ENCODE measurements at regions not wholly inside any gene's neighbourhood (a gene's known extent, or its start where the extent isn't known, plus 50 kb on each side); places are given as distances from the start of the nearest gene placed in this dataset.
"Not testable (repeated sequence)": the region's sequence is repeated elsewhere in the genome, so short reads cannot be mapped to it uniquely, and the experiment has no call there.

DNA sequence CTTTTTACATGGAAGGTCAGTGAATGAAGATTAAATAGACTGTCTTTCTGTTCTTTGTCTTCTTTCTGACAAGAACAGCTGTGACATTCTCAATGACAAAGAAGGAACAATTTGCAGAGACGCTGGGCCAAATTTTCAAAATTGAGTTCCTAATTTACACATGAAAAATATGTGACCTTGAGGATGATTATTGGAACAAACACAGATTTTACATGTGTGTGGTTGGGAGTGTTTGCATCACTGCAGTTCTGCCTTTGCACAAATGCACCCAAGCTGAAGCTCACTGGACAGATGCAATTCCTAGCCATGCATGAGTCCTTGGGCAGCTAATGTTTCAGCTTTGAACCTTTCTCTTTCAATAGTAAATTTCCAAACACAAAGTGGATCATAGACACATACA, 350.8 kb downstream of the QKI start:
- no peak for DNase-seq (ENCODE audit: low spot score)

DNA sequence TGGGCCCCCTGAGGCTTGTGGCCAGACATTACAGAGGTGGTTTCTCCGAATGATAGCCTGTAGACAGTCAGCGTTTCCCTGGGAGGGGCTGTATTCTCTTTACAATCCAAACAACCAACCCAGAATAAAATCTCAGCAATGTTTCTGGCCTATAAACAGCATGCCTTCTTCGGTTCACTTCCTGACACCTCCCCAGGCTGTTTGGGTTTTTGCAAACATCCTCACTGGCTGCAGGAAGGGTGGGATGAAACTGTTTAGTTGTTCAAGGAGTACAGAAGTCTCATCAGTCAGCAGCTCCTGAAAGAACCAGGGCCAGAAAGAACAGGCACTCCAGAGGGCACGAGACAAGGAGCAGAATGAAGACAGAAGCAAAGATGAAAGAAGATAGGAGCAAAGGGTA, 350.0 kb downstream of the QKI start:
- no peak for DNase-seq (ENCODE audit: low spot score)

DNA sequence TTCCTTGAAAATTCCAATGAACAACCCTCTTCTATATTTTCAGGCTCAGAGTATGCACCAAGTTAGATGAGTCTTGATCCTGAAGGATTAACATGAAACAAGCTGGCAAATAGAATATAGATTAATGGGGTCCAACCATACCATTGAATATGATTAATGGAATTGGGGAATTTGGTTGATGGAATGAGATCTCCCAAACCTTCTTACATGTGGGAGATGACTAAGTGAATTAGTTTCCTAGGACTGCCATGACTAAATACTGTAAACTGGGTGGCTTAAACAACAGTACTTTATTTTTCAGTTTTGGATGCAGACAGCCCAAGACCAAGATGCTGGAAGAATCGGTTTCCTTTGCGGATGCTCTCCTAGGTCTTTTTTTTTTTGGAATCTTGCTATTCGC, 347.0 kb downstream of the QKI start:
- DNase-seq (ENCODE audit: low spot score) = no peak

DNA sequence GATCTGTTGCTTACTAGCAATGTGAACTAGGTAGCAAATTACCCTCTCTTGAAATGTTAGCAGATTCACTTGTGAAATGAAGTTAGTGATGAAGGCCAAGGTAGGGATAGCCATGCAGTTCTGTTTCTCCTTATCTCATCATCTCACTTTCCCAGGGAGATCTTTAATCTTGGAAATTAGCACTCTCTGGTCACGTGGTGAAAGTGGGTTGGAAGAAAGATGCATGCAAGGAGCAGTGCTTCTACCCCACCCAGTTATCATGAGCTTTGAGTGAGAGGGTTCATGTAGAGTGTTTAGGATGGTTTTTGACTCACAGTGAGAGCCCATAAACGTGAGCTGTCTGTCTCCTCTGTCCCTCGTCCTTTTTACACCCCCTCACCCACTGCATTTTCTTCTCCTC, 346.3 kb downstream of the QKI start:
- no peak for DNase-seq (ENCODE audit: low spot score)

DNA sequence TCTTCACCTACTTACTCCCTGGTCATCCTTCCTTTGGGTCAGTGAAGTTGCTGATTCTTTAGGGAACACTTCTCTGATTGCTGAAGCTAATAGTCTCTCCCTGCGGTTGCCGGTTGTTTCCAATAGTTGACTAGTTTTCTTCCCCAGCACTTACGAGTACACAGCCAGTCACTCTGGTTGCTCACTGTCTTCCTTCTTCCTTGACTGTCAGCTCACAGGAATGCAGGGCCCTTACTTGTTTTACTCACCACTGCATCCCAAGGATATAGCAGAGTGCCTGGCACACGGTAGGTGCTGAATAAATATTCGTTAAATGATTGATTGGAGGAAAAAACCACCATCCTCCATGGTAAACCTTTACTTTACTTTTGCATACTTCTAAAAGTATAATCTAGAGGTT, 345.0 kb downstream of the QKI start:
- no peak for DNase-seq (ENCODE audit: low spot score)

GRCh38 chr6:163757520-163757919, 343.0 kb downstream of the QKI start:
- DNase-seq (ENCODE audit: low spot score) = no peak

GRCh38 chr6:163756079-163756478, 341.6 kb downstream of the QKI start:
- peak; percentile 2 for DNase-seq (ENCODE audit: low spot score)

- DNase-seq (ENCODE audit: low spot score) = no peak
These were observed 340.3 kb downstream of the QKI start for GRCh38 chr6:163754866-163755265.

DNA sequence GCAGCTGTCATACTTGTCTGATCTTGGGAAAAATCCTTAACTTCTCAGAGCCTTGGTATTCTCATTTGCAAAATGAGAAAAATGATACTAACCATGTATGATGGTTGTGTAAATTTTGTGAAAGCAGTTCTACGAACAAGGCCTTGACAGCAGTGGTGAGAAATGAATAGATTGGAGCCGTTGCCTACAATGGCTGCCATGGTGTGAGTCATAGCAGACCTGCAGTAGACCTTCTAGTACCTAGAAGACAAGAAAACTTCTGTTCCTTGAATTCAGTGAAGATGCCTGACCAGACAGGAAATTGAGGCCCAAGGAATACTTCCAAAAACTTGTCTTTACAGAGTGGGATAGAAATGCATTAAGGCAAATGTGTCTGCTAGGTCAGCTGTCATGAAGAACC, 338.9 kb downstream of the QKI start:
- peak; percentile 13 for DNase-seq (ENCODE audit: low spot score)

- no peak for DNase-seq (ENCODE audit: low spot score)
These were observed 337.9 kb downstream of the QKI start for GRCh38 chr6:163752446-163752845.

DNA sequence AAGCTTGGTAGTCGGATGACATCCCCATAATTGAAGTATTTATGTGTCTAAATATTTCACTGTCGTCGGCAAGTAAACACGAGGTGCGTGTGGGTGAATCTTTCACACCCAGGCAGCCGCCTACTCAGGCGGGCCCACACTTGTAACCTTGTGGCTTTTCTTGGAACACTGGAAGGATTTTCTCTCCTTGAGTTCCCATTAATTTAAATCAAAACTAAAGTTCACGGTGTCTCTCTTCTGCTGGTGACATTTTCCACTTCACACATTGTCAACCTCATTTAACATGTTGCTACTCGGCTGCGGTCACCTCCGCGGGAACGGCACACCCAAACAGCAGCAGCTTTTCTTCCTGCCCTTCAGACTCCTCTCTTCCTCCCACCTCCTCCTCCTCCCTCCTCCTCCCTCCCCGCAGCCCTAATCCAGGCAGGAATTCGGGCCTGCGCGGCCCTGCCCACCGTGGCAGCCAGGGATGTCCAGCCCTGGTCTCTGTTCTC, 336.6 kb downstream of the QKI start:
- DNase-seq (ENCODE audit: low spot score) = peak; percentile 50

DNA sequence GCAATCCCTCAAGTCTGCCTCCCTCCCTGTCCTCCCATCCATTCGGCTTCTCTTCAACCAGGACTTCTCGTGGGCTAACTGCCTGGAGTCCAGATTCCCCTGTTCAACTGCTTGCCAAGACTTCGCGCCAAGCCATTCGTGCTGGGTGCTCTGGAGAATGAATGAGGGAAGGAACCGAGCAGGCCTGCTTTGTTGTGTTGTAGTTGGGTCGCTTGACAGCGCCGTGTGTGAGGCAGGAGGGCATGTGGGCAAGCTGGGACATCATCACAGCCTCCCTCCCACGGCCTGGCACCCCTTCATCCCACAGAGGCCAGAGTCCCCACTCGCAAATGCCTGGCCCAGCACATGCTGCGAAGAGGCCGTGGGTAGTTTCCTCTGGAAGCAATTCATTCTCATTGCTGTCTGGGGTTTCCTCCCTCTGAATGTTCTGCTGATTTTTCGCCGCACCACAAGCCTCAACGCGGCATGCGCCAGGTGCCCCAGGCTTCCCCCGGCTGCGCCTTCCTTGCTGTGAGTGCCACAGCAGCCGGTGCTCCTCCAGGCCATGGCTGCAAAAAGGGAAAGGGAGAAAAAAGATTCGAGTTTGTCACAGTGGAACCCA, 336.0 kb downstream of the QKI start:
- no peak for DNase-seq (ENCODE audit: low spot score)

GRCh38 chr6:163748886-163749285, 334.4 kb downstream of the QKI start:
- DNase-seq (ENCODE audit: low spot score) = no peak

DNA sequence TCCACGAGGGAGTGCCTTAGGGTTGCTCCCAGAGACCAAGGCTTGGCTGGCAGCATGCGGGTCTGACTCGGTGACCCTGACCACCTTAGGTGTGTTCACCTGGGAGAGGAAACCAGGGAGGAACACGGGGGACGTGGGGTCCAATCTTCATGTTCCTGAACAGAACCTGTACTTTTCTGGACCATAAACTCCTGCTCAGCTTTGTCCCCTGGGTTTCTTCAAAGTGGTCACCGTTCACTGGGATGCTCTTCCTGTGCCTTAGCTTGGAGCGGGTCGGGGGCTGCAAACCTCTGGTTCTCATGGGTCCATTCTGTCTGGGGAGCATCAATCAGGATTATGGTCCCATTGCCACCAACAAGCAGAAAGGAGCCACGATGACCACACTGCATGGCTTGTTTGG, 333.5 kb downstream of the QKI start:
- no peak for DNase-seq (ENCODE audit: low spot score)

DNA sequence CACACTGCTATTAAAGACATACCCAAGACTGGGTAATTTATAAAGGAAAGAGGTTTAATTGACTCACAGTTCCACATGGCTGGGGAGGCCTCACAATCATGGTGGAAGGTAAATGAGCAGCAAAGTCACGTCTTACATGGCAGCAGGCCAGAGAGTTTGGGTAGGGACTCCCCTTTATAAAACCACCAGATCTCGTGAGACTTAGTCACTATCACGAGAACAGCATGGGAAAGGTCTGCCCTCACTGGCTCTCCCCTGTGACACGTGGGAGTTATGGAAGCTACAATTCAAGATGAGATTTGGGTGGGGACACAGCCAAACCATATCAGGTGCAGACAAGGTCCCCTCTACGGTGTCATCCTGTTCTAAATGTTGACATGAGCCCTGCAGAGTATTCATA, 332.5 kb downstream of the QKI start:
- not testable (repeated sequence) for DNase-seq (ENCODE audit: low spot score)

DNA sequence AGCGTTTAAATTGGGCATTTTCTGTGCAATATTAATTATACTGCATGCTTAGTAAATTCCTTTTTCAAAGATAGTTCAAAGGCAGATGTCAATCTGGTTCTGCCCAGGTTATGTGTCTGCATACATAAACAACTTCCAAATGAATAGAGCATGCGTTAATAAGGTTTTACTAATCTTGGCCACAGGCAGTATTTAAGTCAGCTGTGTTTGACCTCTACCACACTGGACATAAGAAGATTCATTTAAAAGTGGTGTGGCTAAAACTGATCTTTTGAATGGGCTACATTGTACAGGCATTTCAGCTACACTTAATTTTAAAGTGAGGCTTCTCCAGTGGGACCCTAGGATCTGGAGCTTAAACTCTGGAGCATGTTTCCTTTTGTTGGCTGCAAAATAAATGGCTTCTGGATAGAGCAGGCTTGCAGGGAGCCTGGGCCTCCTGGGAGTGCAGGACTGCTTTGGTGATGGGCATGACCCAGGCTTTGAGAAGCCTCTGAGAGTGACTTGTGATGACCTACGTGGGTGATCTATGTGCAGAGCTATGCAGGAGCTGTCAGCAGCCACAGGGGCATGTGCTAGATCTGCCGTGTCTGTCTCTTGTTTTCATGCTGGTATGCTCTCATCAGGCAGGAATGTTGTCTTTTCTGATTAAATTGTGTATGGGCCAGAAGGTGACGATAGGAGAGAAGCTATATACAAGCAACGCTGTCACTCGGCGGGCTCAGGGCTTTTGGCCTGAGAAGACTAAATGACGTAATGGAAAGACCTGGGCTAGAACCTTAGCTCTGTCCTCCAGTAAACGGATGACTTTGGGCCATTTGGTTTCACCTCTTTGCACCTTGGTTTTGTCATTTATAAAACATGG, 331.2 kb downstream of the QKI start:
- DNase-seq (ENCODE audit: low spot score) = no peak

DNA sequence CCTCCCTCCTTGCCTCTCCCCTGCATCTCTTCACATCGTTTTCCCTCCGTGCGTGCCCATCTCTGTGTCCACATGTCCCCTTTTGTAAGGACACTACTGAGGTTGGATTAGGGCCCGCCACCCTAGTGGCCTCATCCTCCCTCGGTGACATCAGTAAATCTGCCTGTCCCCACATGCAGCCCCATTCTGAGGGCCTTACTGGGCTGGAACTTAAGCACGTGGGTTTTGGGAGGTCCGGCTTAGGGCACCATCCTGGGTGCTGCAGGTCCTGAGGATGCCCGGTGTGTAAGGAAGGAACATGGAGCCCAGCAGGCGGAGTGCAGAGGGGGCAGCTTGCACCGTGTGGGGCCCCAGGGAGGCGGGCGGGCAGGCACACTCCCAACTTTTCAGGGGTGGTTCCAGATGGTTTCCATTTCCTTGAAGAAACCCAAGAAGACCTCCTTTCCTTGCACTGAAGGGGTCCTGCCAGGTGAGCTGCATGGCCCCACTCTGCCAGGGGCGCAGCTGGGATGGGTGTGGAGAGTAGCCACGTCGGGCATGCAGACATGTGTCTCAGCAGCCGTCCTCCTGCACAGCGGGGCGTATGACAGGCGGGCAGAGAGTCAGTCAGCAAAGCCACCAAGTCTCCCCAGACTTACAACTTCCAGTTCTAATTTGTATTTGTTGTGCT, 329.9 kb downstream of the QKI start:
- DNase-seq (ENCODE audit: low spot score) = no peak

DNA sequence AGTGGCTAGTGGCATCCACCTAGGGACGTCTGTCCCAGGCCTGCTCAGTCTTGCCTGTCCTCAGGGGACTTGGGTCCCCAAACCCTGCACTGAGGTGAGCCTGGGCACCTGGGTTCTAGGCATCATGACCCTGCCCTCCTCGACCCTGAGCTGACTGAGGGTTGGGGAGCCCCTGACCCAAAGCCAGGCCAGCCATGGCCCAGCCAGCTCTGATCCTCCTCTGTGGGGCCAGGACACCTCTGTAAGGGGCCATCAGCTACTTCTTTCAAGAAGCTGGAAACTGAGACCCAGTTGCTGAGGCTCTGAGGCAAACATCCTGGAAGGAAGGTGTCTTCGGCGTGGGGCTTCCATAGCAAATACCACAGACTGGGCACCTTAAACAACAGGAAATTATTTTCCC, 329.3 kb downstream of the QKI start:
- DNase-seq (ENCODE audit: low spot score) = no peak

DNA sequence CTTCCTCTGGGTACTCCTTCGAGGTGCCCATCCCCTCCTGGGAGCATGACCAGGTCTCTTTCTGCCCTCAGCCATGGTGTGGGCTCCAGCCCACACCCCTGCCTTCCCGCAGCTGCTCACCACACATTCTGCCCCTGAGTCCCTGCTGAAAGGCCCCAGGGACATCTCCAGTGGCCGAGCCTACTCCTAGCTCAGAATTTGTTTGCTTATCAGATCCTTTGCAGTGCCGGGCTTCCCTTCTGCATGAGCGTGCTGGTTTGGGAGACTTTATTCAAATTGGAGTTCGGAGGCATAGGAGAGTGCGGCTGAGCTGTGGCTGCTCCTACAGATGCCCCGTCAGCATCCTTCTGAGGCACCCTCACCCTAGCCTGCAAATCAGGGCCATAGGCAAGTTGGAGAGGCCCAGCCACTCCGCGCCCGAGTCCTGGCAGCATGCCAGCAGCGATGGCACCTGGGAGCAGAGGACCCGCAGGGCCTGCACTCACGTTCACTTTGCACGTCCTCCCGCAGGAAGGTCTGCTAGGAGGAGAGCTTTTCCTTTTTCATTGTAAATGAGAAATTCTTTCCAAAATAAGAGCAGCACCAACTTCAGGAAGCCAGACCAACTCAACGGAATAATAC, 327.3 kb downstream of the QKI start:
- DNase-seq (ENCODE audit: low spot score) = no peak

- DNase-seq (ENCODE audit: low spot score) = no peak
These were observed 326.8 kb downstream of the QKI start for GRCh38 chr6:163741342-163741741.

- no peak for DNase-seq (ENCODE audit: low spot score)
These were observed 325.4 kb downstream of the QKI start for GRCh38 chr6:163739966-163740365.

DNA sequence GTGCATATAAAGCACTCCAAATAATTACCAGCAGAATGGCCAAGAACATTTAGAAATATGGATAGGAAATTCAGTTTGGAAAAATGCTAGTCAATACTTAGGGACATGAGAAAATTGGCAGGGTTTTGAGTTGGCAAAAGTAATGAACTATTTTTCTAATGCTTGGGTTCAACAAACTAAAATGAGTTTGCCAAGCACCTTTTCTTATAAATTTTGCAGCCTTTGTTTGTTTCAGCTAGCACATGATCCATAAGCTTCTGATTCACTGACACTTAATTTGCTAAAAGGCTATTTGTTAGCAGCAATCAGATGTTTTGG, 324.8 kb downstream of the QKI start:
- DNase-seq (ENCODE audit: low spot score) = no peak

Data from CD4-positive, alpha-beta T cell treated with Interleukin-2 at 100 ng/mL for 4 hours (primary cell).